ENCODE measurements at regions not wholly inside any gene's neighbourhood (a gene's known extent, or its start where the extent isn't known, plus 50 kb on each side); places are given as distances from the start of the nearest gene placed in this dataset.

DNA sequence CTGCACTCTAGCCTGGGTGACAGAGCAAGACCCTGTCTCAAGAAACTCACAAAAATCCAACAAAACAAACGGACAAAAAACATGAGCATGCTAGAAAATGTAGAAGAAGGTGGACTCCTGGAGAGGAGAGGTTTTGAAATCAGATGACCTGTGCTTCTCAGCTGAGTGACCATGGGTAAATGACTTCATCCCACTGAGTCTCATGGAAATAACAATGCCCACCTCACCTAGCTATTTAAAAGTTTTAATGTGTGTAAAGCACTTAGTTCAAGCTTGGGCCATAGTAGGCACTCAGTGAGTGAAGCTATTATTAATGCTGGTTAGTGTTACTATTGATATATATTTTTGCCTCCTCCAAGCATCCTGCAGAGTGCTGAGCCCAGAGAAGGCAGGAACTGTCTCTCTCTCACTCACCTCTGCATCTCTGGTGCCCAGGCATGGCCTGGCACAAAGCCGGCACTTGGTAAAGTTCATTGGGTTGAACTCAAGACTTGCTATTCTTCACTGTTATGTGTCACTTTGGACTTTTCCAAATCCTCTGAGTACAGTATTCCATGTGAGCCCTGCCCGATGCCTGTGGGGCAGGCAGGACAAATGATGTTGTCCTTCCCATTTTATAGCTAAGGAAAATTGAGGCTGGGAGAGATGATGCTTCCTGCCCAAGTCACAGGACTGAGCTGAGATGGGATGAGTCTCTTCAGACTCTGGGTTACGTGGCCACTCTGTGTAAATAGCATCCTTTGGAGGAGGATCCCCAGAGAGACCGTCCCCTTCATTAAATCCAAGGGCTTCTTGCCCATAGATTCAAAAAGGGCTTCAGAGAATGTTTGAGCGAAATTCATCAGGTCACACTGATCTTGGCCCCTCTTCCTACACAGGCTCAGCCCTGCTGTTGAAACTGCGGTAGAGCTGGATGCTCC, 81.4 kb upstream of the EMX2 start:
- no peak for TF ChIP-seq TRIM28 (IDR thresholded peaks at IDR 0.05)
- Histone ChIP-seq H3K27ac (ENCODE audit: extremely low read depth, low read depth, low read length) (no peak overlapping the region), H4K20me1 (replicated peaks; ENCODE audit: control insufficient read depth, insufficient read depth, low read length) (no peaks in the 10 kb centered on the region), H3K4me2 (ENCODE audit: insufficient read depth, low read length) (no peak overlapping the region), H3K36me3 (ENCODE audit: control insufficient read depth, insufficient read depth, low read length) (no peaks in the 10 kb centered on the region), H3K4me1 (replicated peaks in 1 of 2; ENCODE audit: control insufficient read depth in 2 of 2, insufficient read depth in 2 of 2, low read length in 2 of 2) (no peaks in the 10 kb centered on the region; a peak in 1 of 5 replicates), H3K9me3 (replicated peaks; ENCODE audit: control insufficient read depth, insufficient read depth, low read depth, low read length) (peaks cover 5% of the 10 kb centered on the region; the same call in 1 of the 2 replicates), H3K4me3 (no peak overlapping the region), H2AFZ (ENCODE audit: low read depth, low read length) (no peak overlapping the region), H3K79me2 (ENCODE audit: control insufficient read depth, insufficient read depth, low read length) (no peaks in the 10 kb centered on the region), H3K27me3 (ENCODE audit: control insufficient read depth in 2 of 2, insufficient read depth in 2 of 2, low read length in 2 of 2) (peaks cover 0 to 30% of the 10 kb centered on the region in 2 experiments; a peak in 2 of 5 replicates), H3K9me1 (ENCODE audit: control insufficient read depth, insufficient read depth, low read length) (no peaks in the 10 kb centered on the region), H3K9ac (ENCODE audit: insufficient read depth in 1 of 2, low read depth in 2 of 2, low read length in 2 of 2) (no peak overlapping the region)
- BruUV-seq (replicated peaks), result no TSS peak
- no peak for ATAC-seq
- ChIA-PET CTCF (ENCODE audit: low intra/inter-chr PET ratio) (no interaction called here), POLR2A (interaction anchor here (0.6 to 0.7 kb wide), 3 partner anchors 25 to 108 kb away, joined by 3 read pairs; no protein-coding TSS in a partner anchor)
- DNase-seq (ENCODE audit: extremely low read depth in 1 of 4, low spot score in 3 of 4), result no peak
- in situ Hi-C loops (cut with MboI), result no loop called here
- no peak for FAIRE-seq
- intact Hi-C loops (cut with micrococcal nuclease), result no loop called here
- WGBS (ENCODE audit: insufficient coverage, low coverage, missing lambda C conversion rate), result 12% methylated on average over 7 of the region's 7 CpGs

DNA sequence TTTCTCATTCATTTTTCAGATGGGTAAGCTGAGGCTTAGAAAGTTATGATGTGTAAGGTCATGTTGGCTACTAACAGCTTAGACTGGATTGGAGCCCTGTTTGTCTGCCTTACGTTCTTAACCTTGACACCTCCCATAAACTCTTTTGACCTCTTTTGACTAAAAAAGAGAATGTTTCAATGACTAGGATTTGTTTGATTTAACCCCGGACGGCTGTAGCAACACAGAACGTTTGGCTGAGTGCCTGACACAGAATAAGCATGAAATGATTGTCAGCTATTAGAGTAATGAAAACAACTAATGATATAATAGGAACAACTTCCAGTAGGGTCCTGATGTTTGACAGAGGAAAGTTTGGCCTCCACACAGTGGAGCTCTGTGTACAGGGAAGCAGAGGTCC, 83.3 kb upstream of the PDZD8 start:
- intact Hi-C loops (cut with micrococcal nuclease), result no loop called here
- H3K79me2 ChIP-seq (ENCODE audit: control insufficient read depth, insufficient read depth, low read length), result no peaks in the 10 kb centered on the region
- FAIRE-seq (no peak), DNase-seq (ENCODE audit: extremely low read depth in 1 of 4, low spot score in 3 of 4) (no peak), ATAC-seq (no peak)
- no TSS peak for BruUV-seq (replicated peaks)
- no peaks in the 10 kb centered on the region for H4K20me1 ChIP-seq (replicated peaks; ENCODE audit: control insufficient read depth, insufficient read depth, low read length)
- no peaks in the 10 kb centered on the region; a peak in 1 of 5 replicates for H3K4me1 ChIP-seq (replicated peaks in 1 of 2; ENCODE audit: control insufficient read depth in 2 of 2, insufficient read depth in 2 of 2, low read length in 2 of 2)
- no peak overlapping the region for H2AFZ ChIP-seq (ENCODE audit: low read depth, low read length)
- H3K36me3 ChIP-seq (ENCODE audit: control insufficient read depth, insufficient read depth, low read length), result no peaks in the 10 kb centered on the region
- H3K4me2 ChIP-seq (ENCODE audit: insufficient read depth, low read length), result no peak overlapping the region
- H3K27me3 ChIP-seq (ENCODE audit: control insufficient read depth in 2 of 2, insufficient read depth in 2 of 2, low read length in 2 of 2), result peaks cover 0 to 30% of the 10 kb centered on the region in 2 experiments; a peak in 2 of 5 replicates
- no peaks in the 10 kb centered on the region for H3K9me1 ChIP-seq (ENCODE audit: control insufficient read depth, insufficient read depth, low read length)
- ChIA-PET POLR2A (interaction anchor here (0.6 to 1.4 kb wide), 2 partner anchors 12 to 38 kb away, joined by 4 to 7 read pairs; no protein-coding TSS in a partner anchor), CTCF (ENCODE audit: low intra/inter-chr PET ratio) (no interaction called here)
- H3K27ac ChIP-seq (ENCODE audit: extremely low read depth, low read depth, low read length), result no peak overlapping the region
- H3K4me3 ChIP-seq, result no peak overlapping the region
- WGBS (ENCODE audit: insufficient coverage, low coverage, missing lambda C conversion rate), result 10% methylated on average over 4 of the region's 4 CpGs
- peaks cover 4% of the 10 kb centered on the region; the same call in 1 of the 2 replicates for H3K9me3 ChIP-seq (replicated peaks; ENCODE audit: control insufficient read depth, insufficient read depth, low read depth, low read length)
- H3K9ac ChIP-seq (ENCODE audit: insufficient read depth in 1 of 2, low read depth in 2 of 2, low read length in 2 of 2), result no peak overlapping the region
- in situ Hi-C loops (cut with MboI), result no loop called here
- no peak for TF ChIP-seq ZNF431 (CRISPR knock-in tag; IDR thresholded peaks at IDR 0.05)
- TF ChIP-seq CBFA2T2 (conservative IDR thresholded peaks at IDR 0.05), result no peak
- no peak for TF ChIP-seq CAMTA2 (CRISPR knock-in tag; conservative IDR thresholded peaks at IDR 0.05)
- no peak for TF ChIP-seq NELFE (IDR thresholded peaks at IDR 0.05; ENCODE audit: insufficient read depth, insufficient read length)
- TF ChIP-seq, protein P1, sequence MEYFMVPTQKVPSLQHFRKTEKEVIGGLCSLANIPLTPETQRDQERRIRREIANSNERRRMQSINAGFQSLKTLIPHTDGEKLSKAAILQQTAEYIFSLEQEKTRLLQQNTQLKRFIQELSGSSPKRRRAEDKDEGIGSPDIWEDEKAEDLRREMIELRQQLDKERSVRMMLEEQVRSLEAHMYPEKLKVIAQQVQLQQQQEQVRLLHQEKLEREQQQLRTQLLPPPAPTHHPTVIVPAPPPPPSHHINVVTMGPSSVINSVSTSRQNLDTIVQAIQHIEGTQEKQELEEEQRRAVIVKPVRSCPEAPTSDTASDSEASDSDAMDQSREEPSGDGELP (CRISPR knock-in tag; IDR thresholded peaks at IDR 0.05; ENCODE audit: borderline replicate concordance), result no peak
- TF ChIP-seq SETDB1 (IDR thresholded peaks at IDR 0.05; ENCODE audit: low read length), result no peak
- no peak for TF ChIP-seq ARHGAP35 (IDR thresholded peaks at IDR 0.05; ENCODE audit: partially characterized antibody)
- TF ChIP-seq LCOR (CRISPR knock-in tag; IDR thresholded peaks at IDR 0.05), result no peak
- TF ChIP-seq SLC30A9 (CRISPR knock-in tag; IDR thresholded peaks at IDR 0.05), result no peak
- no peak for TF ChIP-seq SP2 (IDR thresholded peaks at IDR 0.05; ENCODE audit: extremely low read depth, low read depth, low read length, poor library complexity, severe bottlenecking)
- TF ChIP-seq KLF1 (tag; IDR thresholded peaks at IDR 0.05), result no peak

All from K562 (cell line).